ENCODE measurements at regions not wholly inside any gene's neighbourhood (a gene's known extent, or its start where the extent isn't known, plus 50 kb on each side); places are given as distances from the start of the nearest gene placed in this dataset.

DNA sequence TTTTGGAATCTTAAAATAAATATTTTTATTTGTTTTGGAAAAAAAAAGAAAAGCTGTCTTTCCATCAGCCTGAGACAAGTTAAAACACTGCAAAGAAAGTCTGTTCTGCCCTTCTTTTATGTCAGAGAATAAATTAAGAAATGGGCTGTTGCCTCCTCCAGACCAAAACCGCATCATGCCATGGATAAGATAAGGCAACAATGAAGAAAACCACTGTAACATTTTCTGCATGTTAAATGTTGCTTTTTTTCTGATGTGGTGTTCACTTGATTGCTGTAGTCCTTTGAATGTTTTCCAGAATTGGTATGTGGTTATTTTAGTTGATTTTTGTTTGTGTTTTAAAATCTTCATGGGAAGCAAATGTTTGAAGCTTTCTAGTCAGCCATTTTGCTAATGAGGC lies 319.2 kb upstream of the CNTN5 start:
- TF ChIP-seq, protein P1, sequence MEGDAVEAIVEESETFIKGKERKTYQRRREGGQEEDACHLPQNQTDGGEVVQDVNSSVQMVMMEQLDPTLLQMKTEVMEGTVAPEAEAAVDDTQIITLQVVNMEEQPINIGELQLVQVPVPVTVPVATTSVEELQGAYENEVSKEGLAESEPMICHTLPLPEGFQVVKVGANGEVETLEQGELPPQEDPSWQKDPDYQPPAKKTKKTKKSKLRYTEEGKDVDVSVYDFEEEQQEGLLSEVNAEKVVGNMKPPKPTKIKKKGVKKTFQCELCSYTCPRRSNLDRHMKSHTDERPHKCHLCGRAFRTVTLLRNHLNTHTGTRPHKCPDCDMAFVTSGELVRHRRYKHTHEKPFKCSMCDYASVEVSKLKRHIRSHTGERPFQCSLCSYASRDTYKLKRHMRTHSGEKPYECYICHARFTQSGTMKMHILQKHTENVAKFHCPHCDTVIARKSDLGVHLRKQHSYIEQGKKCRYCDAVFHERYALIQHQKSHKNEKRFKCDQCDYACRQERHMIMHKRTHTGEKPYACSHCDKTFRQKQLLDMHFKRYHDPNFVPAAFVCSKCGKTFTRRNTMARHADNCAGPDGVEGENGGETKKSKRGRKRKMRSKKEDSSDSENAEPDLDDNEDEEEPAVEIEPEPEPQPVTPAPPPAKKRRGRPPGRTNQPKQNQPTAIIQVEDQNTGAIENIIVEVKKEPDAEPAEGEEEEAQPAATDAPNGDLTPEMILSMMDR (optimal IDR thresholded peaks at IDR 0.05 in 1 of 3, IDR thresholded peaks at IDR 0.05 in 1 of 3, conservative IDR thresholded peaks at IDR 0.05 in 1 of 3; ENCODE audit: extremely low read depth in 1 of 3, insufficient read depth in 2 of 3, low read length in 3 of 3): no peak
- no peak for TF ChIP-seq EZH2 (IDR thresholded peaks at IDR 0.05; ENCODE audit: low read length)
